ENCODE measurements at regions not wholly inside any gene's neighbourhood (a gene's known extent, or its start where the extent isn't known, plus 50 kb on each side); places are given as distances from the start of the nearest gene placed in this dataset.

- no peak overlapping the region for H4K91ac ChIP-seq (ENCODE audit: insufficient read length, low read depth, low read length)
- H2AK5ac ChIP-seq (ENCODE audit: insufficient read length, low read length): no peak overlapping the region
- H3K9me3 ChIP-seq (ENCODE audit: control insufficient read depth, low read depth, low read length): no peaks in the 10 kb centered on the region
- no peak overlapping the region for H3K27ac Mint-ChIP-seq
- H3K79me2 ChIP-seq (ENCODE audit: insufficient read depth, low read length): no peaks in the 10 kb centered on the region
- no peak overlapping the region for H2BK12ac ChIP-seq (ENCODE audit: insufficient read length, low read depth, low read length)
- no peaks in the 10 kb centered on the region for H3K4me1 ChIP-seq (ENCODE audit: insufficient read depth, low read length)
- H3K4me2 ChIP-seq (ENCODE audit: insufficient read depth, insufficient read length, low read length): no peak overlapping the region
- H3K9me3 Mint-ChIP-seq: no peaks in the 10 kb centered on the region
- H3K23me2 ChIP-seq (ENCODE audit: insufficient read length, low read depth, low read length, poor library complexity, severe bottlenecking): no peaks in the 10 kb centered on the region
- no peak overlapping the region for H3K4me3 Mint-ChIP-seq
- H4K20me1 ChIP-seq (ENCODE audit: control insufficient read depth, insufficient read depth, insufficient read length): no peaks in the 10 kb centered on the region
- TF ChIP-seq, protein P1, sequence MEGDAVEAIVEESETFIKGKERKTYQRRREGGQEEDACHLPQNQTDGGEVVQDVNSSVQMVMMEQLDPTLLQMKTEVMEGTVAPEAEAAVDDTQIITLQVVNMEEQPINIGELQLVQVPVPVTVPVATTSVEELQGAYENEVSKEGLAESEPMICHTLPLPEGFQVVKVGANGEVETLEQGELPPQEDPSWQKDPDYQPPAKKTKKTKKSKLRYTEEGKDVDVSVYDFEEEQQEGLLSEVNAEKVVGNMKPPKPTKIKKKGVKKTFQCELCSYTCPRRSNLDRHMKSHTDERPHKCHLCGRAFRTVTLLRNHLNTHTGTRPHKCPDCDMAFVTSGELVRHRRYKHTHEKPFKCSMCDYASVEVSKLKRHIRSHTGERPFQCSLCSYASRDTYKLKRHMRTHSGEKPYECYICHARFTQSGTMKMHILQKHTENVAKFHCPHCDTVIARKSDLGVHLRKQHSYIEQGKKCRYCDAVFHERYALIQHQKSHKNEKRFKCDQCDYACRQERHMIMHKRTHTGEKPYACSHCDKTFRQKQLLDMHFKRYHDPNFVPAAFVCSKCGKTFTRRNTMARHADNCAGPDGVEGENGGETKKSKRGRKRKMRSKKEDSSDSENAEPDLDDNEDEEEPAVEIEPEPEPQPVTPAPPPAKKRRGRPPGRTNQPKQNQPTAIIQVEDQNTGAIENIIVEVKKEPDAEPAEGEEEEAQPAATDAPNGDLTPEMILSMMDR (conservative IDR thresholded peaks at IDR 0.05): no peak
- H3K23ac ChIP-seq (ENCODE audit: insufficient read length, low read depth, low read length): no peak overlapping the region
- no peak overlapping the region for H3K9ac ChIP-seq (ENCODE audit: extremely low read depth, insufficient read length, low read length)
- no peaks in the 10 kb centered on the region for H3K36me3 Mint-ChIP-seq (ENCODE audit: insufficient read depth in 1 of 3, low read depth in 3 of 3)
- H2BK20ac ChIP-seq (ENCODE audit: low read depth, low read length, poor library complexity, severe bottlenecking): no peak overlapping the region
- no peak overlapping the region for H4K5ac ChIP-seq (ENCODE audit: insufficient read length, low read depth, low read length)
- no peak overlapping the region for H3T11ph ChIP-seq (ENCODE audit: low read length)
- H4K8ac ChIP-seq (replicated peaks; ENCODE audit: insufficient read length, low read depth, low read length): no peak overlapping the region
- H2BK5ac ChIP-seq (ENCODE audit: insufficient read length, low read length): no peak overlapping the region
- no peaks in the 10 kb centered on the region for H3K4me1 Mint-ChIP-seq
- WGBS (ENCODE audit: extremely low coverage, insufficient read length, low lambda C conversion rate): no CpG with 5 or more reads among the region's 1 CpG
- H3K18ac ChIP-seq (ENCODE audit: insufficient read length, low read depth, low read length): no peak overlapping the region
- no peak overlapping the region for H2AFZ ChIP-seq (ENCODE audit: low read length)
- no peaks in the 10 kb centered on the region for H3K27me3 Mint-ChIP-seq (ENCODE audit: low read depth)
- DNase-seq: no peak
- H3K14ac ChIP-seq (ENCODE audit: insufficient read depth, low read length): no peak overlapping the region
- H3K4ac ChIP-seq (ENCODE audit: low read depth, low read length): no peak overlapping the region
- H3K27ac ChIP-seq (ENCODE audit: insufficient read length, low read depth, low read length): no peak overlapping the region
- H2BK15ac ChIP-seq (ENCODE audit: low read depth, low read length): no peak overlapping the region
- H2BK120ac ChIP-seq (ENCODE audit: low read depth, low read length, poor library complexity, severe bottlenecking): no peak overlapping the region
- H3K79me1 ChIP-seq (ENCODE audit: insufficient read depth, low read depth, low read length, poor library complexity, severe bottlenecking): no peaks in the 10 kb centered on the region
- no peak overlapping the region for H3K56ac ChIP-seq (ENCODE audit: insufficient read length, low read depth, low read length)
- no peaks in the 10 kb centered on the region for H3K27me3 ChIP-seq (ENCODE audit: insufficient read depth, low read length)
Measured at GRCh38 chr7:124388751-124389150, 355.9 kb upstream of the TMEM229A start.

All from H9 (cell line).